NB4 (cell line): ENCODE measurements at regions not wholly inside any gene's neighbourhood (a gene's known extent, or its start where the extent isn't known, plus 50 kb on each side); places are given as distances from the start of the nearest gene placed in this dataset.
"Not testable (repeated sequence)": the region's sequence is repeated elsewhere in the genome, so short reads cannot be mapped to it uniquely, and the experiment has no call there.

Experiments used
- DNase-seq: peaks from one replicate; pipeline ENCODE4 v3.0.0; 2010; ENCODE audit warnings: low read depth
- H3K4me3 ChIP-seq: one replicate; pipeline ENCODE4 v1.5.1; 2011; ENCODE audit warnings: mild to moderate bottlenecking, low read depth, low read length, moderate library complexity
- CTCF ChIP-seq: IDR thresholded peaks from one replicate; pipeline ENCODE4 v1.5.1; 2012; ENCODE audit warnings: low read depth, low read length
- MAX ChIP-seq: IDR thresholded peaks from 2 replicates; pipeline ENCODE4 v1.6.1; 2011; ENCODE audit warnings: low read depth, low read length
- MYC ChIP-seq: IDR thresholded peaks from 2 replicates; pipeline ENCODE4 v1.6.1; 2011; ENCODE audit warnings: low read depth, low read length
- POLR2A ChIP-seq: IDR thresholded peaks from 2 replicates; pipeline ENCODE4 v1.6.1; 2011; ENCODE audit warnings: mild to moderate bottlenecking; ENCODE audit not compliant: insufficient read length; ENCODE audit errors: extremely low read depth

- peak; percentile 48 for DNase-seq
- TF ChIP-seq MAX (no peak), POLR2A (no peak), CTCF (no peak), MYC (no peak)
- H3K4me3 ChIP-seq: no peak overlapping the region
These were observed 104.1 kb upstream of the FOXA2 start for GRCh38 chr20:22688485-22688884.

GRCh38 chr20:22689266-22689665 lies 104.9 kb upstream of the FOXA2 start:
- DNase-seq: no peak
- no peak for TF ChIP-seq MAX
- TF ChIP-seq MYC: no peak
- TF ChIP-seq CTCF: no peak
- TF ChIP-seq POLR2A: no peak
- H3K4me3 ChIP-seq: no peak overlapping the region

GRCh38 chr20:22690000-22690399 lies 105.6 kb upstream of the FOXA2 start:
- no peak for DNase-seq
- no peak overlapping the region for H3K4me3 ChIP-seq
- TF ChIP-seq MAX (no peak; the same call in 1 of the 2 replicates), CTCF (no peak), MYC (no peak), POLR2A (no peak)

- TF ChIP-seq MAX (no peak), MYC (no peak), CTCF (no peak), POLR2A (no peak)
- DNase-seq: no peak
- no peak overlapping the region for H3K4me3 ChIP-seq
These were observed 106.3 kb upstream of the FOXA2 start for GRCh38 chr20:22690616-22691179.

- DNase-seq: peak; percentile 81
- H3K4me3 ChIP-seq: no peak overlapping the region
- TF ChIP-seq CTCF (peak; percentile 89), MAX (0 out of 2 replicates have a peak, but pooled peaks have one; percentile 17), MYC (peak; percentile 49; the same call in 1 of the 2 replicates), POLR2A (no peak)
These were observed 107.2 kb upstream of the FOXA2 start for GRCh38 chr20:22691369-22692118.

GRCh38 chr20:22692119-22692475 lies 107.7 kb upstream of the FOXA2 start:
- no peak overlapping the region for H3K4me3 ChIP-seq
- TF ChIP-seq POLR2A: no peak
- no peak for TF ChIP-seq CTCF
- no peak for TF ChIP-seq MYC
- TF ChIP-seq MAX: no peak

GRCh38 chr20:22692620-22693019 lies 108.2 kb upstream of the FOXA2 start:
- H3K4me3 ChIP-seq, DNase-seq: not testable (repeated sequence)

More at GRCh38 chr20:22692119-22692475, 107.7 kb upstream of the FOXA2 start:
- no peak for DNase-seq
